WERI-Rb-1 (cell line): ENCODE measurements at regions not wholly inside any gene's neighbourhood (a gene's known extent, or its start where the extent isn't known, plus 50 kb on each side); places are given as distances from the start of the nearest gene placed in this dataset.

Experiments used
- DNase-seq: peaks from one replicate; pipeline ENCODE4 v3.0.0-alpha.2; 2020
- H3K27ac ChIP-seq: fragments of 250-450 bp; sonication (Bioruptor Pico); 2 replicates; pipeline ENCODE4 v1.5.1; 2020; ENCODE audit warnings: mild to moderate bottlenecking, moderate library complexity
- H3K27me3 ChIP-seq: fragments of 250-450 bp; sonication (Bioruptor Pico); 2 replicates; pipeline ENCODE4 v1.5.1; 2021; ENCODE audit warnings: mild to moderate bottlenecking, low read depth, moderate library complexity; ENCODE audit not compliant: insufficient read depth, severe bottlenecking
- H3K36me3 ChIP-seq: fragments of 250-450 bp; sonication (Bioruptor Pico); 2 replicates; pipeline ENCODE4 v1.5.1; 2020; ENCODE audit warnings: mild to moderate bottlenecking, moderate library complexity
- H3K4me3 ChIP-seq: 2 replicates; pipeline ENCODE4 v1.5.1; 2011; ENCODE audit warnings: low read depth, mild to moderate bottlenecking, control low read depth, low read length
- H3K9me3 ChIP-seq: fragments of 250-450 bp; sonication (Bioruptor Pico); 2 replicates; pipeline ENCODE4 v1.5.1; 2021; ENCODE audit warnings: mild to moderate bottlenecking, moderate library complexity; ENCODE audit not compliant: severe bottlenecking
- CTCF ChIP-seq: IDR thresholded peaks from 2 replicates; pipeline ENCODE4 v1.5.1; 2011; ENCODE audit warnings: low read depth, mild to moderate bottlenecking, control low read depth, inconsistent platforms, low read length

GRCh38 chr17:13740686-13741085 lies 139.0 kb upstream of the HS3ST3A1 start:
- no peaks in the 10 kb centered on the region for H3K36me3 ChIP-seq
- no peaks in the 10 kb centered on the region for H3K9me3 ChIP-seq
- no peak for TF ChIP-seq CTCF
- H3K4me3 ChIP-seq: no peak overlapping the region
- H3K27ac ChIP-seq: no peak overlapping the region
- no peak for DNase-seq
- no peaks in the 10 kb centered on the region for H3K27me3 ChIP-seq

DNA sequence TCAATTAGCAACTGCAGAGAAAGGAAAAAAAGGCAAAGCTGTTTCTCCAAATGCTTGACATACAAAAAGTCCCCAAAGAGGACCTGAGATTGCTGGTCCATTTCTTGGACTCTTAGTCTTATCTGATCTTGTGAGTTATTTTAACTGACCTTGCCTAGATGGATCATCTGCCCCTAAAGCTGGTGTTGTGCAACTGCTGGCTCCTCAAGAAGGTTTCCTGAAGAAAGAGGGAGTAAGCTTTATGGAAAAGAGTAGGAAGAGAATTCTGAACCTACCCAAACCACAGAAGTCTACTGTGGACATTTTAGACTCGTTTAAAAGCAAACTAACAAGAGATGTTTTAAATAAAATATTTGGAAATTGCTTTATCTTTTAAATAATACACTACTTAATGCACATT lies 140.0 kb upstream of the HS3ST3A1 start:
- no peaks in the 10 kb centered on the region for H3K27me3 ChIP-seq
- no peak overlapping the region for H3K27ac ChIP-seq
- no peak for TF ChIP-seq CTCF
- no peaks in the 10 kb centered on the region for H3K9me3 ChIP-seq
- no peak for DNase-seq
- H3K36me3 ChIP-seq: no peaks in the 10 kb centered on the region
- H3K4me3 ChIP-seq: no peak overlapping the region

DNA sequence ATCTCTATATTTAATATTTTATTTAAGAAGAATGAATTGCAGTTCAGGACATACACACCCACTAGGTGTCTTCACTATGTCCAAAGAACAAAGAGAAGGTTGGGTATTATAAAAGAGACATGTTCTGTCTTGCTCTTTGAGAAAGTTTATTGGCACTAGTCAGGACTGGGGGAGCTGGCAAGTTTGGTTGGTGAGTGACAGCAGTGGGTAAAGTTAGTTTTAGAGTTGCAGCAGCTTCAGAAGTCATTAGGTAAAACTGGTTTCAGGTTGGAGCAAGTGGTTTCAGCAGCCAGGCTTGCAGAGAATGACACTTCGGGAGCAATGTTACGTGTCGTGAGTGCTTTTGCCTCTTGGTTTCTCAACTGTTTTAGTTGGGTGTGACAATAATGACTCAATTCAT lies 142.2 kb upstream of the HS3ST3A1 start:
- DNase-seq: no peak
- no peak for TF ChIP-seq CTCF
- no peaks in the 10 kb centered on the region for H3K36me3 ChIP-seq
- H3K27me3 ChIP-seq: no peaks in the 10 kb centered on the region
- no peak overlapping the region for H3K4me3 ChIP-seq
- H3K27ac ChIP-seq: no peak overlapping the region
- H3K9me3 ChIP-seq: no peaks in the 10 kb centered on the region

- no peak overlapping the region for H3K4me3 ChIP-seq
- no peak for TF ChIP-seq CTCF
These were observed 144.7 kb upstream of the HS3ST3A1 start for GRCh38 chr17:13746404-13746803.

GRCh38 chr17:13749166-13749890 lies 147.6 kb upstream of the HS3ST3A1 start:
- no peak overlapping the region for H3K27ac ChIP-seq
- TF ChIP-seq CTCF: no peak

More at GRCh38 chr17:13746404-13746803, 144.7 kb upstream of the HS3ST3A1 start:
- Histone ChIP-seq H3K9me3 (no peaks in the 10 kb centered on the region), H3K27ac (no peak overlapping the region), H3K36me3 (no peaks in the 10 kb centered on the region), H3K27me3 (no peaks in the 10 kb centered on the region)
- DNase-seq: no peak

DNA sequence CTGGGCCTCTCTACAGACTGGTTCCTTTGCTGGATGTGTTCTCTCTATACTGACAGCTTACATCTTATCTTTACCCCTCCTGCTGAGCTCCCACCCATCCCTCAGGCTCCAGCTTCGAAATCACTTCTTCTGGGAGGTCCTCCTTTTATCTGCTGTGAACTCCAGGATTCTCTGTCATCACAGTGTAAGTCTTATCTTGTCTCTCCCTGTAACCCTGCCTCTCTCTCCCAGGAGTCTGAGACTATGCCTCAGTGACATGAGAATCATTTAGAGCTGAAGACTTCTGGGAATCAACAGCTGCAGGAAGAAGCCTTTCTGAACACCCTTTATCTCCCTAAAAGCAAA lies 148.1 kb upstream of the HS3ST3A1 start:
- no peak for TF ChIP-seq CTCF
- H3K4me3 ChIP-seq: no peak overlapping the region
- H3K36me3 ChIP-seq: no peaks in the 10 kb centered on the region
- no peak overlapping the region for H3K27ac ChIP-seq
- H3K27me3 ChIP-seq: no peaks in the 10 kb centered on the region
- DNase-seq: no peak
- no peaks in the 10 kb centered on the region for H3K9me3 ChIP-seq

More at GRCh38 chr17:13749166-13749890, 147.6 kb upstream of the HS3ST3A1 start:
- Histone ChIP-seq H3K9me3 (no peaks in the 10 kb centered on the region), H3K36me3 (no peaks in the 10 kb centered on the region), H3K27me3 (no peaks in the 10 kb centered on the region), H3K4me3 (no peak overlapping the region)
- no peak for DNase-seq
